ENCODE measurements at regions not wholly inside any gene's neighbourhood (a gene's known extent, or its start where the extent isn't known, plus 50 kb on each side); places are given as distances from the start of the nearest gene placed in this dataset.

DNA sequence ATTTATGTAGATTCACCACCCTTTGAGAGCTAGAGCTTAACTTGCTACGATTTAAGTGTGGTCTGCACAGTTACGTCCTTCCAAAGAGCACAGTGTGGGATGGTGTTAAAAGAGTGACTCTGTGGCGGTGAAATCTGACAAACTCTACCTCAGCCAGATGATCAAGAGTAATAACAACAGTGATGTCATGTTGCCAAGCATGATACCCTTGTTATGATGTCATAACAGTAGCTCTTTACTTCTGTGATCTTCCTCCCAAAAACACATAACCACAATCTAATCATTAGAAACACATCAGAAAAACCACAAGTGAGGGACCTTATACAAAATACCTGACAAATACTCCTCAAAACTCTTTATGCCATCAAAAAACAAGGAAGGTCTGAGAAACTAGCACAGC lies 649.3 kb downstream of the POM121L12 start:
- FAIRE-seq (no peak), DNase-seq (ENCODE audit: low read depth, low spot score) (no peak)
- no peak overlapping the region for H3K9ac ChIP-seq (replicated peaks; ENCODE audit: extremely low read depth, insufficient read depth, low read length)
- no peaks in the 10 kb centered on the region for H3K36me3 ChIP-seq (ENCODE audit: control insufficient read depth in 2 of 2, extremely low read depth in 1 of 2, insufficient read depth in 2 of 2, low read length in 2 of 2)
- H3K9me3 ChIP-seq (replicated peaks; ENCODE audit: control insufficient read depth, insufficient read depth, low read length), result no peaks in the 10 kb centered on the region
- intact Hi-C loops (cut with micrococcal nuclease) (no loop called here), dilution Hi-C loops (cut with MboI; ENCODE audit: extremely low pct_ligation_motif_present, low sequenced_read_pairs) (no loop called here)
- no peaks in the 10 kb centered on the region for H3K9me1 ChIP-seq (replicated peaks; ENCODE audit: control insufficient read depth, extremely low read depth, insufficient read depth, low read length)
- H4K20me1 ChIP-seq (replicated peaks; ENCODE audit: control insufficient read depth, extremely low read depth, insufficient read depth, low read length), result no peaks in the 10 kb centered on the region
- TF ChIP-seq MYC (IDR thresholded peaks at IDR 0.05; ENCODE audit: low read depth, low read length) (no peak), POLR2A (IDR thresholded peaks at IDR 0.05; ENCODE audit: low read depth, low read length) (no peak), POLR2AphosphoS5 (IDR thresholded peaks at IDR 0.05; ENCODE audit: insufficient read depth, low read depth, low read length) (no peak), JUN (IDR thresholded peaks at IDR 0.05; ENCODE audit: borderline replicate concordance, insufficient read depth, insufficient read length, low read depth) (no peak), EZH2 (IDR thresholded peaks at IDR 0.05; ENCODE audit: borderline replicate concordance, low read depth, low read length, severe bottlenecking) (no peak), GATA2 (IDR thresholded peaks at IDR 0.05; ENCODE audit: insufficient read depth, insufficient read length, low read depth, low read length) (no peak), FOS (IDR thresholded peaks at IDR 0.05; ENCODE audit: borderline replicate concordance, insufficient read depth, low read length) (no peak)
- TF ChIP-seq, protein P1, sequence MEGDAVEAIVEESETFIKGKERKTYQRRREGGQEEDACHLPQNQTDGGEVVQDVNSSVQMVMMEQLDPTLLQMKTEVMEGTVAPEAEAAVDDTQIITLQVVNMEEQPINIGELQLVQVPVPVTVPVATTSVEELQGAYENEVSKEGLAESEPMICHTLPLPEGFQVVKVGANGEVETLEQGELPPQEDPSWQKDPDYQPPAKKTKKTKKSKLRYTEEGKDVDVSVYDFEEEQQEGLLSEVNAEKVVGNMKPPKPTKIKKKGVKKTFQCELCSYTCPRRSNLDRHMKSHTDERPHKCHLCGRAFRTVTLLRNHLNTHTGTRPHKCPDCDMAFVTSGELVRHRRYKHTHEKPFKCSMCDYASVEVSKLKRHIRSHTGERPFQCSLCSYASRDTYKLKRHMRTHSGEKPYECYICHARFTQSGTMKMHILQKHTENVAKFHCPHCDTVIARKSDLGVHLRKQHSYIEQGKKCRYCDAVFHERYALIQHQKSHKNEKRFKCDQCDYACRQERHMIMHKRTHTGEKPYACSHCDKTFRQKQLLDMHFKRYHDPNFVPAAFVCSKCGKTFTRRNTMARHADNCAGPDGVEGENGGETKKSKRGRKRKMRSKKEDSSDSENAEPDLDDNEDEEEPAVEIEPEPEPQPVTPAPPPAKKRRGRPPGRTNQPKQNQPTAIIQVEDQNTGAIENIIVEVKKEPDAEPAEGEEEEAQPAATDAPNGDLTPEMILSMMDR (IDR thresholded peaks at IDR 0.05; ENCODE audit: extremely low read depth in 1 of 2, insufficient read depth in 1 of 2, low read depth in 1 of 2, low read length in 2 of 2), result no peak
- TF ChIP-seq, protein P2, sequence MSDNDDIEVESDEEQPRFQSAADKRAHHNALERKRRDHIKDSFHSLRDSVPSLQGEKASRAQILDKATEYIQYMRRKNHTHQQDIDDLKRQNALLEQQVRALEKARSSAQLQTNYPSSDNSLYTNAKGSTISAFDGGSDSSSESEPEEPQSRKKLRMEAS (IDR thresholded peaks at IDR 0.05; ENCODE audit: insufficient read depth, insufficient read length), result no peak
- H2AFZ ChIP-seq (ENCODE audit: low read depth, low read length), result no peak overlapping the region
- CTCF ChIA-PET, result no interaction called here
- no peak overlapping the region for H3K4me3 ChIP-seq (replicated peaks in 1 of 3; ENCODE audit: insufficient read depth in 1 of 3, low read depth in 1 of 3, low read length in 3 of 3)
- no peaks in the 10 kb centered on the region for H3K79me2 ChIP-seq (ENCODE audit: control insufficient read depth, insufficient read depth, low read length)
- no peaks in the 10 kb centered on the region for H3K27me3 ChIP-seq (ENCODE audit: control insufficient read depth in 2 of 2, insufficient read depth in 2 of 2, low read length in 2 of 2)
- no peak overlapping the region for H3K27ac ChIP-seq (ENCODE audit: insufficient read depth, low read depth, low read length)
- no TSS peak for BruUV-seq (replicated peaks)
- POLR2A ChIA-PET, result no interaction called here
- no peaks in the 10 kb centered on the region for H3K4me1 ChIP-seq (ENCODE audit: control insufficient read depth, extremely low read depth, insufficient read depth, low read length)
- H3K4me2 ChIP-seq (ENCODE audit: insufficient read depth, low read length), result no peak overlapping the region

All from endothelial cell of umbilical vein (primary cell).